SK-N-MC (cell line): ENCODE measurements at regions not wholly inside any gene's neighbourhood (a gene's known extent, or its start where the extent isn't known, plus 50 kb on each side); places are given as distances from the start of the nearest gene placed in this dataset.

Experiments used
- EZH2 ChIP-seq: fragments of 200-600 bp; sonication (generic); IDR thresholded peaks from one replicate; pipeline ENCODE4 v1.6.1; 2017; ENCODE audit warnings: antibody characterized with exemption
- POLR2AphosphoS5 ChIP-seq: IDR thresholded peaks from 2 replicates; pipeline ENCODE4 v1.6.1; 2012; ENCODE audit warnings: mild to moderate bottlenecking, low read depth, low read length, borderline replicate concordance

DNA sequence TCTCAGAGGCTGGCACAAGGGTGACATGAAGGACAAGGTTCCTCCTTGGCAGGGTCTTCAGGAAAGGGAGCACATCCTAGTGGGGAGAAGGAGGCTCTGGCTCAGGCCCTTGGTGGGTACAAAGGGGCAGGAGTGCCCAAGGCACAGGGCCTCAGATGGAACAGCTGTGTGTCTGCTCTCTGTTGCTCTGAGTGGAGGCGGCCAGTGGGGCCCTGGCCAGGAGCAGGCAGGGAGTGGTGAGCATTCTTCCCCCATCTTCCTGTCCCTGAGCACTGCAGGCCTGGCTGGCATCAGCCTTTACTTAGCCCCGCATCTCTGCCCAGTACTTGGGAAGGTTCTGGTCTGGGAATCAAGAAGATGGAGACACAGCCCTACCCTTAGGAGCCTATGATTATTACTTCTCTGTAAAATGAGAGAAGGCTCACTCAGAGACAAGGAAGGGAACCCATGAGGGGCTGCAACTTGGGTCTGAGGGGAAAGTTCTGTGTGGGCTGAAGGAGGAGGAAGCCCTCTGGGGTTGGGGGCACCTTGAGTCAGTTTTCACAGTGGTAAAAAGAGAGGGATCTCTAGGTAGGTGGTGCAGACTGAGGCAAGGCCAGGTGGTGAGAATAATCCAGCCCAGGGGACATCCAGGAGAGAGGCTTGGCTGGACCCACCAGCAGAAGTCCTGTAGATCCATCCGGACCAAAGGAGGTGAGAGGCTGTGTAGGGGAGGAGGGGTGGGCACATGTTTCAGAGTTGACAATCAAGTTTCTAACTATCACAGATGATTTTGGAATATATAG is 173.5 kb downstream of the TSHZ3 start:
- TF ChIP-seq EZH2 (no peak), POLR2AphosphoS5 (no peak)
